Trophoblast cell (in vitro differentiated cells and primary cell): ENCODE measurements at regions not wholly inside any gene's neighbourhood (a gene's known extent, or its start where the extent isn't known, plus 50 kb on each side); places are given as distances from the start of the nearest gene placed in this dataset.
"Not testable (repeated sequence)": the region's sequence is repeated elsewhere in the genome, so short reads cannot be mapped to it uniquely, and the experiment has no call there.

Experiments
- DNase-seq, 2 donors: peaks; one replicate each; pipeline ENCODE4 v3.0.0-alpha.2; 2016
- H2AFZ ChIP-seq: 2 replicates; pipeline ENCODE4 v1.6.1; 2013; ENCODE audit warnings: low read length, moderate library complexity, mild to moderate bottlenecking; ENCODE audit not compliant: insufficient read depth, poor library complexity
- H2AK5ac ChIP-seq: 2 replicates; pipeline ENCODE4 v1.6.1; 2013; ENCODE audit warnings: mild to moderate bottlenecking, low read length
- H2BK120ac ChIP-seq: 2 replicates; pipeline ENCODE4 v1.6.1; 2013; ENCODE audit warnings: low read length, mild to moderate bottlenecking, moderate library complexity; ENCODE audit not compliant: insufficient read depth, poor library complexity
- H2BK12ac ChIP-seq: 2 replicates; pipeline ENCODE4 v1.6.1; 2013; ENCODE audit warnings: mild to moderate bottlenecking, low read length, moderate library complexity
- H2BK5ac ChIP-seq: 2 replicates; pipeline ENCODE4 v1.6.1; 2013; ENCODE audit warnings: low read length, low read depth, moderate library complexity, mild to moderate bottlenecking; ENCODE audit not compliant: poor library complexity
- H3K14ac ChIP-seq: 2 replicates; pipeline ENCODE4 v1.6.1; 2013; ENCODE audit warnings: mild to moderate bottlenecking, low read length
- H3K18ac ChIP-seq: 2 replicates; pipeline ENCODE4 v1.6.1; 2013; ENCODE audit warnings: mild to moderate bottlenecking, low read length
- H3K23ac ChIP-seq: 2 replicates; pipeline ENCODE4 v1.6.1; 2013; ENCODE audit warnings: low read length
- H3K27ac ChIP-seq: 2 replicates; pipeline ENCODE4 v1.5.1; 2013; ENCODE audit warnings: low read depth, mild to moderate bottlenecking, inconsistent platforms, low read length, moderate library complexity
- H3K27me3 ChIP-seq: 2 replicates; pipeline ENCODE4 v1.6.1; 2013; ENCODE audit warnings: inconsistent platforms, mild to moderate bottlenecking, low read length, moderate library complexity; ENCODE audit not compliant: insufficient read depth
- H3K36me3 ChIP-seq, 2 experiments: 1 replicate in 1 of 2; 2 replicates in 1 of 2; pipeline ENCODE4 v1.6.1; 2013; ENCODE audit warnings: low read length in 2 of 2, mild to moderate bottlenecking in 2 of 2, moderate library complexity in 1 of 2; ENCODE audit not compliant: insufficient read depth in 2 of 2, control insufficient read depth in 1 of 2
- H3K4ac ChIP-seq: 2 replicates; pipeline ENCODE4 v1.6.1; 2013; ENCODE audit warnings: low read depth, mild to moderate bottlenecking, low read length, moderate library complexity
- H3K4me1 ChIP-seq, 2 experiments: 1 replicate in 1 of 2; 2 replicates in 1 of 2; pipeline ENCODE4 v1.6.1; 2013; ENCODE audit warnings: low read length in 2 of 2, mild to moderate bottlenecking in 2 of 2, moderate library complexity in 1 of 2; ENCODE audit not compliant: insufficient read depth in 2 of 2, control insufficient read depth in 1 of 2
- H3K4me2 ChIP-seq: 2 replicates; pipeline ENCODE4 v1.6.1; 2013; ENCODE audit warnings: inconsistent platforms, mild to moderate bottlenecking, low read length, moderate library complexity
- H3K4me3 ChIP-seq: 2 replicates; pipeline ENCODE4 v1.5.1; 2013; ENCODE audit warnings: mild to moderate bottlenecking, low read depth, low read length, inconsistent platforms
- H3K79me1 ChIP-seq: one replicate; pipeline ENCODE4 v1.6.1; 2013; ENCODE audit warnings: low read length
- H3K79me2 ChIP-seq: 2 replicates; pipeline ENCODE4 v1.6.1; 2013; ENCODE audit warnings: low read length, mild to moderate bottlenecking; ENCODE audit not compliant: control insufficient read depth, insufficient read depth, poor library complexity
- H3K9ac ChIP-seq: 2 replicates; pipeline ENCODE4 v1.6.1; 2013; ENCODE audit warnings: mild to moderate bottlenecking, low read length
- H3K9me3 ChIP-seq: 2 replicates; pipeline ENCODE4 v1.6.1; 2013; ENCODE audit warnings: low read depth, mild to moderate bottlenecking, control low read depth, inconsistent platforms, low read length; ENCODE audit not compliant: insufficient read depth
- H4K12ac ChIP-seq: 2 replicates; pipeline ENCODE4 v1.6.1; 2013; ENCODE audit warnings: low read depth, mild to moderate bottlenecking, low read length, moderate library complexity
- H4K8ac ChIP-seq: 2 replicates; pipeline ENCODE4 v1.6.1; 2013; ENCODE audit warnings: low read depth, mild to moderate bottlenecking, low read length, moderate library complexity
- H4K91ac ChIP-seq: one replicate; pipeline ENCODE4 v1.6.1; 2013; ENCODE audit warnings: low read depth, mild to moderate bottlenecking, low read length, moderate library complexity
- WGBS: extraction: QIAGEN DNeasy Blood & Tissue Kit; methylation state at CpG from one replicate; pipeline ENCODE4 v1.1.7; 2013; ENCODE audit warnings: missing lambda C conversion rate; ENCODE audit not compliant: insufficient read length, insufficient coverage; ENCODE audit errors: extremely low coverage; 5-methylcytosine and 5-hydroxymethylcytosine counted together

DNA sequence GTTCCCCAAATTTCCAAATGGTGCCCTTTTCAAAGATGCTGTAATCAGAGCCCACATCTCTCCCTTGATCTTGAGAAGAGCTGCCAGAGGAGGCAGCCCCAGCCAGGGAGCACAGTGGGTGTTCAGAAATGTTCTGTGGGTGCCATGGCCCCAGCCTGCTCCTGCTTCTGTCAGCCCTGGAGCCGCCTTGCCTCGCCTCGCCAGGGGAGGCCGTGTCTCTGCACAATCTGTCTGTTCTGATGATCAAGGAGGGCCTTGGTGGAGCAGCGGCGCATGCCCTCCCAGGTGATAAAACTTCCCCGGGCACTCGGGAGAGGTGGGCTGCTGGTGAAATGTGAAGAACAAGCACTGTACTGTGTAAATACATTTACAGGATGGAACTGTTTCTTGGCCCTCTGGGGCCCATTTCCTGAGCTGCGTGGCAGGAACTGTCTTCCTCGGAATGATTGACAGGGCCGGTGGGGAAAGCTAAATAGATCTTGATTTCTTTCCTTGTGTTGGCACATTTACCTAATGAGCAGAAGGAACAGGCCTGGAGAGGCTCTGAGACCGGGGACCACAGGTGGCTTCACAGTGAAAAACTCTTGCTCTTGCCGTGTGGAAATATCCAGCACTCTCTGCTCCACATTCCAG, 207.8 kb upstream of the PODXL start:
- Histone ChIP-seq H2BK12ac (no peak overlapping the region), H3K79me2 (no peaks in the 10 kb centered on the region), H3K4me2 (no peak overlapping the region), H3K18ac (no peak overlapping the region), H3K9me3 (no peaks in the 10 kb centered on the region), H3K4me3 (no peak overlapping the region), H2BK120ac (no peak overlapping the region), H3K79me1 (no peaks in the 10 kb centered on the region), H3K14ac (no peak overlapping the region), H4K91ac (no peak overlapping the region), H3K23ac (no peak overlapping the region), H3K27me3 (no peaks in the 10 kb centered on the region), H4K12ac (no peak overlapping the region), H2AFZ (no peak overlapping the region), H3K4ac (no peak overlapping the region), H4K8ac (no peak overlapping the region), H2AK5ac (no peak overlapping the region), H3K27ac (no peak overlapping the region), H3K4me1 (no peaks in the 10 kb centered on the region), H2BK5ac (no peak overlapping the region), H3K36me3 (no peaks in the 10 kb centered on the region), H3K9ac (no peak overlapping the region)
- DNase-seq: no peak
- WGBS: no CpG with 5 or more reads among the region's 13 CpGs

DNA sequence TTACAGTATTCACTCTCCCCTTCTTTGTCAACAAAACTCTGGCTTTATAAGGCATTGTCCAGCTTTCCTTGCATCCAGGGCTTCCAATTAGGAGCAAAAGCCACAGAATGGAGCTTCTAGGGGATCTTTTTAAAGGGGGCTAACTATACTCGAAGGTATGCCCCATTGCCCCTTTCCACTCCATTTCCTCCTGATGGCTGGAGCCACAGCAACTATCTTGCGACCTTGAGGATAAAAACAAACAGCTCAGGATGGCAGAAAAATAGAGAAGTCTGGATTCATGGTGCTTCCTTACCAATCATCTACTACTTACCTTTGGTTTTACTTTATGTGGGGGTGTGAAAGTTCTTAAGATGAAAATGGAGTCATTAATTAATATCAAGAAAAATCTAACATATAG, 206.3 kb upstream of the PODXL start:
- Histone ChIP-seq H3K18ac (no peak overlapping the region), H2BK5ac (no peak overlapping the region), H3K36me3 (no peaks in the 10 kb centered on the region), H2BK12ac (no peak overlapping the region), H4K8ac (no peak overlapping the region), H3K79me2 (no peaks in the 10 kb centered on the region), H4K91ac (no peak overlapping the region), H3K4me3 (no peak overlapping the region), H3K27ac (no peak overlapping the region), H3K23ac (no peak overlapping the region), H2AK5ac (no peak overlapping the region), H2BK120ac (no peak overlapping the region), H3K4ac (no peak overlapping the region), H3K27me3 (no peaks in the 10 kb centered on the region), H3K14ac (no peak overlapping the region), H3K9ac (no peak overlapping the region), H2AFZ (no peak overlapping the region), H3K4me1 (no peaks in the 10 kb centered on the region), H3K4me2 (no peak overlapping the region), H3K9me3 (no peaks in the 10 kb centered on the region), H4K12ac (no peak overlapping the region), H3K79me1 (no peaks in the 10 kb centered on the region)
- WGBS: no CpG with 5 or more reads among the region's 2 CpGs
- no peak for DNase-seq

DNA sequence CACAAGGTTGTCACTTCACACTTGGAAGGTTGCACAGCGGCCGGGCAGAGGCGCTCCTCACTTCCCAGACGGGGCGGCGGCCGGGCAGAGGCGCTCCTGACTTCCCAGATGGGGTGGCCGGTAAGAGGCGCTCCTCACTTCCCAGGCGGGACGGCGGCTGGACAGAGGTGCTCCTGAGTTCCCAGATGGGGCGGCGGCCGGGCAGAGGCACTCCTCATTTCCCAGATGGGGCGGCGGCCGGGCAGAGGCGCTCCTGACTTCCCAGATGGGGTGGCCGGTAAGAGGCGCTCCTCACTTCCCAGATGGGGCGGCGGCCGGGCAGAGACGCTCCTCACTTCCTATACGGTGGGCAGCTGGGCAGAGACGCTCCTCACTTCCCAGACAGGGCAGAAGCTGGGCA, 199.4 kb upstream of the PODXL start:
- not testable (repeated sequence) for DNase-seq, H4K12ac ChIP-seq, H4K8ac ChIP-seq, H3K18ac ChIP-seq, H3K27me3 ChIP-seq, H2BK120ac ChIP-seq, H3K4ac ChIP-seq, H3K23ac ChIP-seq, H3K14ac ChIP-seq, H2BK5ac ChIP-seq, H4K91ac ChIP-seq, H2AFZ ChIP-seq, H2BK12ac ChIP-seq, H3K79me1 ChIP-seq, H3K9ac ChIP-seq, H3K4me2 ChIP-seq, H3K27ac ChIP-seq, H3K36me3 ChIP-seq, H3K4me1 ChIP-seq, H3K9me3 ChIP-seq, H2AK5ac ChIP-seq, H3K79me2 ChIP-seq, H3K4me3 ChIP-seq
- WGBS: no CpG with 5 or more reads among the region's 28 CpGs

DNA sequence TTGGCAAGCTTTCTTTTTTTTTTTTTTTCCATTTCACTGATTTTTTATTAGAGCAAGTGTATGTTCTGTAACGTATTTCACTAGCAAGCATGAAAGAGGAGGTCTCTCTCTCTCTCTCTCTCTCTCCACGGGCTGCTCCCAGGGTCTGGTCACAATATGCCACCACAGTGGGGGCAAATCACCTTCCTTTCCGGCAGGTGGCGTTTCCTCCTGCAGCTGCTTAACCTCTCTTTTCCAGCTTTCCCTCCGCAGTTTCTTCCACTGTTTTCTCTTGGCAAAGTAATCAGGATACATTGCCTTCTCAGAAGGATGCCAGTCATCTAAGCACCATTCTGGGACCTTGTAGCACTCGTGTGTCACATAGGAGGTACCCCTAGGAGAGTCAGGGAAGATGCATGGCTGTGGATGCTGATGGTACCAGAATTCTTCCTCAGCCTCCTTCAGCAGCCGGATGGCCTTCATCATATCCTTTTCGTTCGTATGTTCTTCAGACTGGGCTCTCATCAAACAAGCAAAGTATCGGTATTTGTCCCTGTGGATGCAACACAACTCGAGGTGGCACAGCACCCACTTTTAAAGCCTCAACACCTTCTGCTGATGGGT, 197.3 kb upstream of the PODXL start:
- H3K9ac ChIP-seq: no peak overlapping the region
- no peak for DNase-seq
- no peak overlapping the region for H2AK5ac ChIP-seq
- H3K4me1 ChIP-seq: no peaks in the 10 kb centered on the region
- H3K4me2 ChIP-seq: no peak overlapping the region
- H3K4ac ChIP-seq: no peak overlapping the region
- H3K27me3 ChIP-seq: no peaks in the 10 kb centered on the region
- H3K27ac ChIP-seq: no peak overlapping the region
- no peak overlapping the region for H4K12ac ChIP-seq
- H3K14ac ChIP-seq: no peak overlapping the region
- no peaks in the 10 kb centered on the region for H3K36me3 ChIP-seq
- no peak overlapping the region for H2AFZ ChIP-seq
- no peak overlapping the region for H2BK120ac ChIP-seq
- no peak overlapping the region for H4K91ac ChIP-seq
- H4K8ac ChIP-seq: no peak overlapping the region
- no peak overlapping the region for H3K4me3 ChIP-seq
- no peak overlapping the region for H3K23ac ChIP-seq
- peaks cover 6% of the 10 kb centered on the region for H3K9me3 ChIP-seq
- H3K79me2 ChIP-seq: no peaks in the 10 kb centered on the region
- no CpG with 5 or more reads among the region's 11 CpGs for WGBS
- no peak overlapping the region for H2BK5ac ChIP-seq
- no peaks in the 10 kb centered on the region for H3K79me1 ChIP-seq
- no peak overlapping the region for H3K18ac ChIP-seq
- no peak overlapping the region for H2BK12ac ChIP-seq
